22Rv1 (cell line): ENCODE measurements at regions not wholly inside any gene's neighbourhood (a gene's known extent, or its start where the extent isn't known, plus 50 kb on each side); places are given as distances from the start of the nearest gene placed in this dataset.

Experiments used
- CTCF ChIP-seq: fragments of 450-650 bp; IDR thresholded peaks from 2 replicates; pipeline ENCODE4 v1.5.1; 2017; ENCODE audit warnings: mild to moderate bottlenecking
- ZFX ChIP-seq: fragments of 450-650 bp; IDR thresholded peaks from 2 replicates; pipeline ENCODE4 v1.6.1; 2017; ENCODE audit warnings: antibody characterized with exemption, borderline replicate concordance

GRCh38 chr13:79851318-79851717 lies 370.4 kb downstream of the NDFIP2 start:
- TF ChIP-seq CTCF = no peak
- TF ChIP-seq ZFX = no peak
